CD8-positive, alpha-beta memory T cell (primary cell): ENCODE measurements at regions not wholly inside any gene's neighbourhood (a gene's known extent, or its start where the extent isn't known, plus 50 kb on each side); places are given as distances from the start of the nearest gene placed in this dataset.

Experiments
- CTCF ChIA-PET: fragments of 350-600 bp; sonication (Branson Sonifier 250); formaldehyde crosslinking; loops from one replicate; lab custom pipeline; 2021; ENCODE audit warnings: antibody characterized with exemption; lab: Charles Lee
- POLR2A ChIA-PET: fragments of 350-600 bp; sonication (Branson Sonifier 250); formaldehyde crosslinking; loops from one replicate; lab custom pipeline; 2021; ENCODE audit warnings: antibody characterized with exemption; lab: Charles Lee
- DNase-seq, 5 donors: peaks; one replicate each; pipeline versions ENCODE4 v3.0.0 to v3.0.0-alpha.2; 2020 to 2022; ENCODE audit warnings: mixed read lengths in 1 of 5
- H3K27ac ChIP-seq: one replicate; pipeline ENCODE4 v1.7.0; 2013; ENCODE audit warnings: low read depth, mild to moderate bottlenecking, low read length, moderate library complexity
- H3K27me3 ChIP-seq: 2 replicates; pipeline ENCODE4 v1.7.0; 2013; ENCODE audit warnings: low read length, mild to moderate bottlenecking; ENCODE audit not compliant: insufficient read depth, poor library complexity, severe bottlenecking
- H3K36me3 ChIP-seq: 2 replicates; pipeline ENCODE4 v1.7.0; 2013; ENCODE audit warnings: mild to moderate bottlenecking, low read length, moderate library complexity; ENCODE audit not compliant: insufficient read depth
- H3K4me1 ChIP-seq: 2 replicates; pipeline ENCODE4 v1.7.0; 2013; ENCODE audit warnings: mild to moderate bottlenecking, low read length, moderate library complexity; ENCODE audit not compliant: insufficient read depth
- H3K4me3 ChIP-seq: 2 replicates; pipeline ENCODE4 v1.7.0; 2013; ENCODE audit warnings: mild to moderate bottlenecking, low read length
- H3K9me3 ChIP-seq: 2 replicates; pipeline ENCODE4 v1.7.0; 2013; ENCODE audit warnings: mild to moderate bottlenecking, low read length
- H3K27ac Mint-ChIP-seq, 8 donors: one replicate each; pipeline ENCODE4 v1.8.0; 2020 to 2021; ENCODE audit warnings: mixed read lengths in 8 of 8, mild to moderate bottlenecking in 6 of 8, inconsistent platforms in 3 of 8, moderate library complexity in 3 of 8
- H3K27me3 Mint-ChIP-seq, 2 donors: one replicate each; pipeline ENCODE4 v1.8.0; 2020 to 2021; ENCODE audit warnings: mixed read lengths in 2 of 2, mild to moderate bottlenecking in 1 of 2, moderate library complexity in 1 of 2
- H3K36me3 Mint-ChIP-seq, 3 donors: one replicate each; pipeline ENCODE4 v1.8.0; 2020 to 2021; ENCODE audit warnings: mixed read lengths in 3 of 3, inconsistent platforms in 1 of 3, mild to moderate bottlenecking in 1 of 3
- H3K4me1 Mint-ChIP-seq, 3 donors: one replicate each; pipeline ENCODE4 v1.8.0; 2020 to 2021; ENCODE audit warnings: mixed read lengths in 3 of 3, inconsistent platforms in 1 of 3, mild to moderate bottlenecking in 1 of 3
- H3K4me3 Mint-ChIP-seq, 7 donors: one replicate each; pipeline ENCODE4 v1.8.0; 2020 to 2021; ENCODE audit warnings: mixed read lengths in 7 of 7, mild to moderate bottlenecking in 6 of 7, moderate library complexity in 4 of 7, inconsistent platforms in 2 of 7
- H3K9me3 Mint-ChIP-seq, 5 donors: one replicate each; pipeline ENCODE4 v1.8.0; 2020 to 2022; ENCODE audit warnings: mixed read lengths in 5 of 5, mild to moderate bottlenecking in 3 of 5, moderate library complexity in 2 of 5, inconsistent platforms in 1 of 5

DNA sequence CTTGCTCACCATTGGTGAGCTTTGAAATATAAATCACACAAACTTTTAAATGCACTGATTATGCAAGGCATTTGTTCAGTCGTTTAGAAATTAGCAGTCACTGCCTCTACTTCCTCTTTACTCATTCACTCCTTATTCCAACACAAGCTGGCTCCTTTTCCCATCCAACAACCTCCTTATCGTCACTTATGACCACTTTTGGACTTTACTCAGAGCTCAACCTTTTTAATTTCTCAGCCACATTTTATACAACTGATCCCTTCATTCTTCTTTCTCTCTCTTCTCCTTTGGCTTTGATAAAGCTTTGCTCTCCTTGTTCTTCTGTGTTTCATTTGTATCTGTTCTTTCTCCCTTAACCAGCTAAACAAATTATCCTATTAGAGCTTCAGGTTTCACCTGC is 126.4 kb upstream of the PLEKHA5 start:
- ChIA-PET POLR2A (no interaction called here), CTCF (no interaction called here)
- Histone ChIP-seq H3K27ac (no peak overlapping the region), H3K27me3 (no peaks in the 10 kb centered on the region), H3K4me1 (no peaks in the 10 kb centered on the region), H3K9me3 (no peaks in the 10 kb centered on the region), H3K4me3 (no peak overlapping the region), H3K36me3 (no peaks in the 10 kb centered on the region)
- DNase-seq, result no peak
- Mint-ChIP-seq H3K4me3 (no peak overlapping the region), H3K4me1 (no peaks in the 10 kb centered on the region), H3K9me3 (no peaks in the 10 kb centered on the region), H3K27ac (no peak overlapping the region), H3K27me3 (peaks cover 3% of the 10 kb centered on the region in 2 donors), H3K36me3 (no peaks in the 10 kb centered on the region)

DNA sequence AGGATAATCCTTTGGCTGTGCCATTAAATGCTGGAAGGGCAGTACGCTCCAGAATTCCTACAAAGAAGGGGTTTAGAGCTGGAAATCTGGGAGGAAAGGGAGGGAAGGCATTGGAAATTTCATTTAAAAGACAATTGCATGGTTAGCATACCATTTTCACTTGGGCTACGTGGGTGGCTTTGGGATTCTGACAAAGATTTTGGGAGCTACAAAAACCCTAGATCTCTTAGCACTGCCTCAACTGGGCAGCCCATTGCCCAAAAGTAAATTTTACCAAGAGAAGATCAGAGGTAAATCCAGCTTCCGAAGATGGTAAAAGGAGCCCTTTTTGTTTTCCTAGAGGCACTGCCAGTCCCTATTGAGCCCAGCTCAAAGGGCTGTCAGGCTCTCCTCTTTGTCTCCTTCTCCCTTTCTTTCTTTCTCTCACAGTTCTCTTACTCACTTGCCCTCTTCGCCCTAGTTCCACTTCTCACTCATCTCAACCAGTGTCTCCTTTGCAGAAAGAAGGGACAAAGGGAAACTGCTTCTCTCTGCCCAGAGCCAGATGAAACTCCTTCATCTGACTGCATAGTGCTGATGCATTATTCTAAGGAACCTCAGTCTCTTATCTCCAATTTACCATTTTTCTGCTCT is 125.4 kb upstream of the PLEKHA5 start:
- Histone ChIP-seq H3K27ac (no peak overlapping the region), H3K4me1 (no peaks in the 10 kb centered on the region), H3K4me3 (no peak overlapping the region), H3K36me3 (no peaks in the 10 kb centered on the region), H3K9me3 (no peaks in the 10 kb centered on the region), H3K27me3 (no peaks in the 10 kb centered on the region)
- H3K36me3 Mint-ChIP-seq, result no peaks in the 10 kb centered on the region
- no peaks in the 10 kb centered on the region for H3K4me1 Mint-ChIP-seq
- H3K4me3 Mint-ChIP-seq, result no peak overlapping the region
- ChIA-PET POLR2A (no interaction called here), CTCF (no interaction called here)
- no peaks in the 10 kb centered on the region for H3K9me3 Mint-ChIP-seq
- DNase-seq, result no peak
- H3K27ac Mint-ChIP-seq, result no peak overlapping the region
- peaks cover 2 to 3% of the 10 kb centered on the region in 2 donors for H3K27me3 Mint-ChIP-seq

DNA sequence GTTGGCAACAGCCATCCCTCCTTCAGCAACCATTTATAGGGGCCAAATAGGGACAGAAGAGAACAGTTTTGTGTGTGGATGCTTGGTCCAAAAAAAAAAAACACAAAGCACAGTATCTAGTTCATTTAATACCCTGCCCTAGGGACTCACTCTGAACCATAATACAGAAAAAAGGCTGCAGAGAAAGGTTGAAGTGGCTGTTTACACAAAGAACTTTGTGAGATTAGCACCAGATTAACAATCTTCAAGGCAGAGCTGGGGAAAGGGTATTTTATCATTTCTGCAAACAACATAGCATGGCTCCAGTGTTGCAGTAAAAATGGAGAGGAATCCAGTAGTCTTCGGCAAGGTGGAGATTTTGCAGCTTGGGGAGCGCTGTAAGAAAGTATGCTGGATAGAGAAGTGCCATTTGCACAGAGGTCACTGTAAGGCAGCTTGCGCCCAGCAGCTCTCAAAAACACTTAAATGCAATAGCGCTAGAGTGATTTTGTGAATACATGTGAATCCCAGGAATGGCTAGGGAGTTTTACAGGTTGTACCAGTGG is 124.2 kb upstream of the PLEKHA5 start:
- Histone ChIP-seq H3K36me3 (no peaks in the 10 kb centered on the region), H3K27me3 (no peaks in the 10 kb centered on the region), H3K27ac (no peak overlapping the region), H3K9me3 (no peaks in the 10 kb centered on the region), H3K4me3 (no peak overlapping the region), H3K4me1 (no peaks in the 10 kb centered on the region)
- ChIA-PET CTCF (no interaction called here), POLR2A (no interaction called here)
- Mint-ChIP-seq H3K27ac (no peak overlapping the region), H3K36me3 (no peaks in the 10 kb centered on the region), H3K4me1 (no peaks in the 10 kb centered on the region), H3K27me3 (peaks cover 3 to 4% of the 10 kb centered on the region in 2 donors), H3K4me3 (no peak overlapping the region), H3K9me3 (no peaks in the 10 kb centered on the region)
- no peak for DNase-seq

DNA sequence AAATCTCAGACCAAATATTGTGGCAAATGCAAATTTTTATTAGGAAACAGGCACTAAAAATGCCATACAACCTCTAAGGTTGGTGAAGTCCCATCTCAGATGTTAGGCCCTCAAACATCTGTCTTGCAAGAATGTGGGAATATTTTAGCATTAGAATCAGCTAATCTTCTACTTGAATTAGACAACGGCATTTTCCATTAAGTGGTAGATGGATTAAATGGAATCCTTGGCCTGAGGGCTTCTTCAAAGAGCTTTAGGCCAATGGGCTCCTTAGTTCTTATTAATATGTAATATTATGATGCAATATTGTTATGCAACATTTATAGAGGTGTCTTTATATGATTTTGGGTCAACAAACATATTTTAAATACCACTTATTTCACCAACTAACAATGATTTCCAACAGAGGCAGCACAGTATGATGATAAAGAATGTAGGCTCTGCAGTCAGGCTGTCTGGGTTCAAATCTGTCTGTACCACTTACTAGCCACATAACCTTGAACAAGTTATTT is 122.9 kb upstream of the PLEKHA5 start:
- no peak for DNase-seq
- Histone ChIP-seq H3K27me3 (no peaks in the 10 kb centered on the region), H3K27ac (no peak overlapping the region), H3K4me3 (no peak overlapping the region), H3K4me1 (no peaks in the 10 kb centered on the region), H3K36me3 (no peaks in the 10 kb centered on the region), H3K9me3 (no peaks in the 10 kb centered on the region)
- POLR2A ChIA-PET, result no interaction called here
- Mint-ChIP-seq H3K9me3 (no peaks in the 10 kb centered on the region), H3K36me3 (no peaks in the 10 kb centered on the region), H3K27ac (no peak overlapping the region), H3K4me3 (no peak overlapping the region), H3K27me3 (peaks cover 2 to 7% of the 10 kb centered on the region in 2 donors), H3K4me1 (no peaks in the 10 kb centered on the region)
- CTCF ChIA-PET, result no interaction called here

DNA sequence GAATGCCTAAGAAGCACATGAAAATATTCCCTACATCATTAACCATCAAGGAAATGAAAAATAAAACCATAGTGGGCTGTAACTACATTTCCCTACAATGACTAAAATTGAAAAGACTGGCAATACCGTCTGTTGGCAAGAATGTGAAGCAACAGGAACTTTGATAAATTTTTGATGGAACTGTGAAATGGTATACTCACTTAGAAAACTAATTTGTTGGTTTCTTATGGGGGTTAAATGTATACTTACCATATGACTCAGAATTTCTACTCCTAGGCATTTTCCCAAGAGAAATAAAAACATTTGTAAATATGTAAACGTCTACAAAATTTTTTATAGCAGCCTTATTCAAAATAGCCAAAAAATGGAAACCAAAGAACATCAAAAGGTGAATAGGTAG is 121.4 kb upstream of the PLEKHA5 start:
- no peak overlapping the region for H3K27ac Mint-ChIP-seq
- CTCF ChIA-PET, result no interaction called here
- no peaks in the 10 kb centered on the region for H3K36me3 Mint-ChIP-seq

DNA sequence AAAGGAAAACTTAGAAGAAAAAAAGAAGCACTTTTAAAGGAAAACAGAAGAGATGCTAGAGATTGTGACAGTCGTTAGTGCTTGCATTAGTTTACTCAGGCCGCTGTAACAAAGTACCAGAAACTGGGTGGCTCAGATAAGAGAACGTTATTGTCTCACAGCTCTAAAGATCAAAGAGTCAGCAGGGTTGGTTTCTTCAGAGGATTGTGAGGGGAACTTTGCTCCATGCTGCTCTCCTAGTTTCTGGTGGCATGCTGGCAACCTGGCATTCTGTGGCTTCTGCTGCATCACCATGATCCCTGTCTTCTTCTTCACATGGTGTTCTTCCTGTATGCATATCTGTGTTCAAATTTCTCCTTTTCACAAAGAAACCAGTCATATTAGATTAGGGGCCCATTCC is 119.4 kb upstream of the PLEKHA5 start:
- Histone ChIP-seq H3K4me1 (no peaks in the 10 kb centered on the region), H3K9me3 (no peaks in the 10 kb centered on the region), H3K27me3 (no peaks in the 10 kb centered on the region), H3K27ac (no peak overlapping the region), H3K4me3 (no peak overlapping the region), H3K36me3 (no peaks in the 10 kb centered on the region)
- H3K27me3 Mint-ChIP-seq, result peaks cover 2 to 7% of the 10 kb centered on the region in 2 donors
- no peaks in the 10 kb centered on the region for H3K4me1 Mint-ChIP-seq
- H3K4me3 Mint-ChIP-seq, result no peak overlapping the region
- ChIA-PET POLR2A (no interaction called here), CTCF (interaction anchor here (0.6 kb wide), 1 partner anchor 123 kb away, joined by 3 read pairs; no protein-coding TSS in a partner anchor)
- H3K36me3 Mint-ChIP-seq, result no peaks in the 10 kb centered on the region
- H3K9me3 Mint-ChIP-seq, result no peaks in the 10 kb centered on the region
- no peak overlapping the region for H3K27ac Mint-ChIP-seq
- DNase-seq, result no peak

More for the DNA sequence above, 121.4 kb upstream of the PLEKHA5 start:
- Histone ChIP-seq H3K27ac (no peak overlapping the region), H3K27me3 (no peaks in the 10 kb centered on the region), H3K9me3 (no peaks in the 10 kb centered on the region), H3K4me3 (no peak overlapping the region), H3K36me3 (no peaks in the 10 kb centered on the region), H3K4me1 (no peaks in the 10 kb centered on the region)
- H3K27me3 Mint-ChIP-seq, result peaks cover 2 to 7% of the 10 kb centered on the region in 2 donors
- no peak overlapping the region for H3K4me3 Mint-ChIP-seq
- POLR2A ChIA-PET, result no interaction called here
- no peak for DNase-seq
- no peaks in the 10 kb centered on the region for H3K9me3 Mint-ChIP-seq
- no peaks in the 10 kb centered on the region for H3K4me1 Mint-ChIP-seq

DNA sequence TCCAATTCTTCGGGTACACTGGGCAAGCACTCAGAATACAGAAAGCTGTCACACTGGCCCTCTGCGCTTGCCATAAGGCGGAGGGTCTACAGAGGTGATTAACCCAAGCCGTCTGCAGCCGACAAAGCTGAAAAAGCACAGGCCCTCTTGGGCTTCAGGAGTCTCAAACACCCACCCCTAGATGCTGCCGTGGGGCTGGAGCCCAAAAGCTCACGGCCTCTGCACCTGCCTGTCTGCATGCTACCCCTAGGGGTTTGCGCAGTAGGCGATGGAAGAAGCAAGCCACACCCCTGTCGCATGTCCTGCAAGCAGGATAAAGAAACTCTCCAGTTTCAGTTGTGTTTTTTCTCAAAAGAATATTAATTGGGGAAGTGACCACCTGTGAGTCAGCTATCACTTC is 118.8 kb upstream of the PLEKHA5 start:
- Mint-ChIP-seq H3K4me3 (no peak overlapping the region), H3K27ac (no peak overlapping the region), H3K36me3 (no peaks in the 10 kb centered on the region), H3K27me3 (peaks cover 2 to 4% of the 10 kb centered on the region in 2 donors), H3K4me1 (no peaks in the 10 kb centered on the region), H3K9me3 (no peaks in the 10 kb centered on the region)
- no peak for DNase-seq
- no peak overlapping the region for H3K27ac ChIP-seq
- H3K9me3 ChIP-seq, result no peaks in the 10 kb centered on the region
- no peaks in the 10 kb centered on the region for H3K4me1 ChIP-seq
- H3K4me3 ChIP-seq, result no peak overlapping the region
- H3K27me3 ChIP-seq, result no peaks in the 10 kb centered on the region
- CTCF ChIA-PET, result interaction anchor here (0.6 kb wide), 1 partner anchor 122 kb away, joined by 3 read pairs; no protein-coding TSS in a partner anchor
- no peaks in the 10 kb centered on the region for H3K36me3 ChIP-seq
- POLR2A ChIA-PET, result no interaction called here

DNA sequence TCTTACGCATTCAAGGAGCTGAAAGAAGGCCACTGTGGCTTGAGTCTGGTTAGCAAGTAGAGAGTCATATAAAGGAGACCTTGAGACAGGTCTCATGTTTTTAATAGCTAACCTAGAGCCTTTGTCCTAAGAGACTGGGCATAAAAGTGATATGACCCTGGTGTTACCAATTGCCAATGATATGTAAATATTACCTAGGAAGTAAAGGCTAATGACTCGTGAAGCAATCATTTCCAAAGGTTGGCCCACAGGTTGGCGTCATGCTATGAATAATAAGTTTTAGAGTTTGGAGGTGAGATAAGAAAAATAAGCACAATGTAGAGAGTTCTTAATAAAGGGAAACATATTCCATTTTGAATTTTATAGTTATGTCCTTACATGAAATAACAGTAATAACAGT is 116.6 kb upstream of the PLEKHA5 start:
- POLR2A ChIA-PET, result no interaction called here
- Mint-ChIP-seq H3K9me3 (no peaks in the 10 kb centered on the region), H3K27me3 (peaks cover 2 to 4% of the 10 kb centered on the region in 2 donors)

More for the DNA sequence above, 116.6 kb upstream of the PLEKHA5 start:
- H3K9me3 ChIP-seq, result no peaks in the 10 kb centered on the region
- DNase-seq, result no peak
- H3K27ac ChIP-seq, result no peak overlapping the region
- no peak overlapping the region for H3K4me3 ChIP-seq
- CTCF ChIA-PET, result no interaction called here
- no peaks in the 10 kb centered on the region for H3K27me3 ChIP-seq
- Mint-ChIP-seq H3K27ac (no peak overlapping the region), H3K4me1 (no peaks in the 10 kb centered on the region), H3K36me3 (no peaks in the 10 kb centered on the region), H3K4me3 (no peak overlapping the region)
- H3K36me3 ChIP-seq, result no peaks in the 10 kb centered on the region
- H3K4me1 ChIP-seq, result no peaks in the 10 kb centered on the region
